Psoas muscle (tissue), 7 donors: ENCODE measurements at regions not wholly inside any gene's neighbourhood (a gene's known extent, or its start where the extent isn't known, plus 50 kb on each side); places are given as distances from the start of the nearest gene placed in this dataset.

Experiments used
- ATAC-seq, 4 donors: fragments of 200-7000 bp; cut with Tn5 transposase; one replicate each; pipeline ENCODE4 v1.9.1; 2020; ENCODE audit warnings: moderate library complexity in 3 of 4, mild to moderate bottlenecking in 2 of 4
- DNase-seq, 2 donors: peaks; one replicate each; pipeline ENCODE4 v3.0.0-alpha.2; 2020
- H3K27ac ChIP-seq: fragments of 200-600 bp; one replicate; pipeline ENCODE4 v1.8.0; 2022
- H3K27me3 ChIP-seq, 3 donors: fragments of 200-600 bp in 1 of 3; one replicate each; pipeline versions ENCODE4 v1.6.1 to v1.8.0; 2013 to 2022; ENCODE audit warnings: low read length in 2 of 3, mild to moderate bottlenecking in 2 of 3, moderate library complexity in 1 of 3; ENCODE audit not compliant: insufficient read depth in 3 of 3
- H3K36me3 ChIP-seq, 2 donors: fragments of 200-600 bp in 1 of 2; one replicate each; pipeline versions ENCODE4 v1.6.1 to v1.8.0; 2013 to 2022; ENCODE audit warnings: low read depth in 1 of 2, mild to moderate bottlenecking in 1 of 2, moderate library complexity in 1 of 2; ENCODE audit not compliant: insufficient read depth in 1 of 2
- H3K4me1 ChIP-seq: fragments of 200-600 bp; one replicate; pipeline ENCODE4 v1.8.0; 2022
- H3K4me3 ChIP-seq: fragments of 200-600 bp; one replicate; pipeline ENCODE4 v1.8.0; 2022; ENCODE audit warnings: mild to moderate bottlenecking
- H3K9me3 ChIP-seq: fragments of 200-600 bp; one replicate; pipeline ENCODE4 v1.8.0; 2022
- CTCF ChIP-seq: fragments of 200-600 bp; IDR thresholded peaks from one replicate; pipeline ENCODE4 v1.8.0; 2022; ENCODE audit warnings: antibody characterized with exemption
- WGBS, 3 donors: extraction: QIAGEN DNeasy Blood & Tissue Kit; methylation state at CpG; one replicate each; pipeline versions ENCODE4 v1.1.6 to v1.1.7; 2013; 5-methylcytosine and 5-hydroxymethylcytosine counted together
- intact Hi-C, 2 donors: fragments of 100-400 bp; cut with DNase I; formaldehyde crosslinking; loops; one replicate each; pipeline versions ENCODE4 v1.11.0 to v1.14.2; 2022
- donor health status: healthy with polysubstance abuse.
- donor health status: DM: no; HTN: no; CAD: no; lungs with moderate emphysema.
- donor health status: Bipolar disorder and iron deficiency.
- donor health status: healthy.
- donor health status: DM: yes; HTN: yes; CAD: no.
- donor health status: DM: no; HTN: no; CAD: no.
- donor health status: DM: yes; HTN: yes; CAD: no.

- H3K4me1 ChIP-seq, result peaks cover 50% of the 10 kb centered on the region
- WGBS, 3 donors, result 40 to 54% (median 43%) methylated on average over 9 of the region's 9 CpGs
- no peaks in the 10 kb centered on the region for H3K9me3 ChIP-seq
- TF ChIP-seq CTCF, result peak; percentile 5
- H3K27me3 ChIP-seq, result no peaks in the 10 kb centered on the region
- peak overlapping the region; percentile 68 for H3K27ac ChIP-seq
- no peaks in the 10 kb centered on the region for H3K36me3 ChIP-seq
- intact Hi-C loops, result loop anchor here (5.0 kb wide), 3 partner anchors 39 to 169 kb away; partner anchors contain the start of gene STC2 (in 1 of the 2)
- ATAC-seq (peak; percentile 22 to 27 (median 26)), DNase-seq (peak in 1 of 2 donors; percentile 62)
- H3K4me3 ChIP-seq, result no peak overlapping the region
These were observed 120.1 kb downstream of the BOD1 start for GRCh38 chr5:173496129-173496882.

- H3K27me3 ChIP-seq, result no peaks in the 10 kb centered on the region
- no peaks in the 10 kb centered on the region for H3K9me3 ChIP-seq
- no peak for TF ChIP-seq CTCF
- H3K4me3 ChIP-seq, result no peak overlapping the region
- 60 to 77% (median 67%) methylated on average over 3 of the region's 3 CpGs for WGBS, 3 donors
- ATAC-seq (no peak), DNase-seq (no peak)
- H3K27ac ChIP-seq, result peak overlapping the region; percentile 68
- H3K36me3 ChIP-seq, result no peaks in the 10 kb centered on the region
- intact Hi-C loops, result loop anchor here (5.0 kb wide), 3 partner anchors 38 to 168 kb away; partner anchors contain the start of gene STC2 (in 1 of the 2)
- peaks cover 41% of the 10 kb centered on the region for H3K4me1 ChIP-seq
These were observed 121.1 kb downstream of the BOD1 start for GRCh38 chr5:173495225-173495904.

- ATAC-seq, result no peak
- no peak for DNase-seq
- Histone ChIP-seq H3K9me3 (no peaks in the 10 kb centered on the region), H3K27me3 (no peaks in the 10 kb centered on the region), H3K36me3 (no peaks in the 10 kb centered on the region), H3K27ac (no peak overlapping the region), H3K4me3 (no peak overlapping the region), H3K4me1 (peaks cover 32% of the 10 kb centered on the region)
- intact Hi-C loops, result no loop called here
- TF ChIP-seq CTCF, result no peak
- WGBS, 3 donors, result 76 to 87% (median 87%) methylated on average over 2 of the region's 2 CpGs
These were observed 122.0 kb downstream of the BOD1 start for GRCh38 chr5:173494446-173494845.

GRCh38 chr5:173493846-173494245 is 122.6 kb downstream of the BOD1 start:
- Histone ChIP-seq H3K36me3 (no peaks in the 10 kb centered on the region), H3K4me3 (no peak overlapping the region), H3K27ac (no peak overlapping the region), H3K9me3 (no peaks in the 10 kb centered on the region), H3K4me1 (peaks cover 26% of the 10 kb centered on the region), H3K27me3 (no peaks in the 10 kb centered on the region)
- intact Hi-C loops, result no loop called here
- TF ChIP-seq CTCF, result no peak
- 88 to 91% (median 91%) methylated on average over 6 of the region's 6 CpGs for WGBS, 3 donors
- DNase-seq, result no peak
- ATAC-seq, result no peak
